Lower leg skin (tissue), 3 donors: ENCODE measurements at regions not wholly inside any gene's neighbourhood (a gene's known extent, or its start where the extent isn't known, plus 50 kb on each side); places are given as distances from the start of the nearest gene placed in this dataset.

ENCODE experiments used
- POLR2A ChIP-seq, 2 donors: fragments of 450-650 bp; IDR thresholded peaks; one replicate each; pipeline ENCODE4 v1.6.1; 2016 to 2017; ENCODE audit warnings: antibody characterized with exemption in 2 of 2, mild to moderate bottlenecking in 1 of 2, moderate library complexity in 1 of 2
- TF ChIP-seq, protein P1 (sequence below), 3 donors: fragments of 450-650 bp; IDR thresholded peaks; one replicate each; pipeline ENCODE4 v1.5.1; 2016; ENCODE audit warnings: antibody characterized with exemption in 3 of 3, mild to moderate bottlenecking in 3 of 3, moderate library complexity in 2 of 3

- no peak for TF ChIP-seq POLR2A (IDR thresholded peaks at IDR 0.05)
- TF ChIP-seq, protein P1, sequence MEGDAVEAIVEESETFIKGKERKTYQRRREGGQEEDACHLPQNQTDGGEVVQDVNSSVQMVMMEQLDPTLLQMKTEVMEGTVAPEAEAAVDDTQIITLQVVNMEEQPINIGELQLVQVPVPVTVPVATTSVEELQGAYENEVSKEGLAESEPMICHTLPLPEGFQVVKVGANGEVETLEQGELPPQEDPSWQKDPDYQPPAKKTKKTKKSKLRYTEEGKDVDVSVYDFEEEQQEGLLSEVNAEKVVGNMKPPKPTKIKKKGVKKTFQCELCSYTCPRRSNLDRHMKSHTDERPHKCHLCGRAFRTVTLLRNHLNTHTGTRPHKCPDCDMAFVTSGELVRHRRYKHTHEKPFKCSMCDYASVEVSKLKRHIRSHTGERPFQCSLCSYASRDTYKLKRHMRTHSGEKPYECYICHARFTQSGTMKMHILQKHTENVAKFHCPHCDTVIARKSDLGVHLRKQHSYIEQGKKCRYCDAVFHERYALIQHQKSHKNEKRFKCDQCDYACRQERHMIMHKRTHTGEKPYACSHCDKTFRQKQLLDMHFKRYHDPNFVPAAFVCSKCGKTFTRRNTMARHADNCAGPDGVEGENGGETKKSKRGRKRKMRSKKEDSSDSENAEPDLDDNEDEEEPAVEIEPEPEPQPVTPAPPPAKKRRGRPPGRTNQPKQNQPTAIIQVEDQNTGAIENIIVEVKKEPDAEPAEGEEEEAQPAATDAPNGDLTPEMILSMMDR (IDR thresholded peaks at IDR 0.05), result no peak
These were observed 127.3 kb upstream of the PCBD1 start for GRCh38 chr10:71015674-71016073.
